ENCODE measurements at regions not wholly inside any gene's neighbourhood (a gene's known extent, or its start where the extent isn't known, plus 50 kb on each side); places are given as distances from the start of the nearest gene placed in this dataset.

- Histone ChIP-seq H3K27me3 (ENCODE audit: insufficient read depth, low read length) (no peaks in the 10 kb centered on the region), H3K27ac (ENCODE audit: low read depth, low read length) (no peak overlapping the region), H3K9me3 (ENCODE audit: control insufficient read depth in 1 of 2, low read length in 2 of 2) (no peaks in the 10 kb centered on the region), H3K4me1 (ENCODE audit: insufficient read depth, low read length) (no peaks in the 10 kb centered on the region), H3K36me3 (ENCODE audit: insufficient read depth, low read length) (no peaks in the 10 kb centered on the region), H3K4me3 (ENCODE audit: low read length in 2 of 2) (no peak overlapping the region)
- DNase-seq, result no peak
- POLR2A ChIA-PET (ENCODE audit: partially characterized antibody), result no interaction called here
- Mint-ChIP-seq H3K36me3 (no peaks in the 10 kb centered on the region), H3K27me3 (peaks cover 13 to 14% of the 10 kb centered on the region in 2 donors), H3K4me1 (no peaks in the 10 kb centered on the region), H3K4me3 (no peak overlapping the region), H3K9me3 (no peaks in the 10 kb centered on the region), H3K27ac (no peak overlapping the region)
- intact Hi-C loops (cut with micrococcal nuclease), result no loop called here
- CTCF ChIA-PET (ENCODE audit: partially characterized antibody), result no interaction called here
Observed at GRCh38 chr4:100062921-100063320, 112.8 kb upstream of the H2AZ1 start.

- no peak overlapping the region for H3K4me3 Mint-ChIP-seq
- Histone ChIP-seq H3K27ac (ENCODE audit: low read depth, low read length) (no peak overlapping the region), H3K27me3 (ENCODE audit: insufficient read depth, low read length) (no peaks in the 10 kb centered on the region), H3K4me1 (ENCODE audit: insufficient read depth, low read length) (no peaks in the 10 kb centered on the region), H3K4me3 (ENCODE audit: low read length in 2 of 2) (no peak overlapping the region), H3K9me3 (ENCODE audit: control insufficient read depth in 1 of 2, low read length in 2 of 2) (no peaks in the 10 kb centered on the region), H3K36me3 (ENCODE audit: insufficient read depth, low read length) (no peaks in the 10 kb centered on the region)
- no peaks in the 10 kb centered on the region for H3K4me1 Mint-ChIP-seq
- H3K27ac Mint-ChIP-seq, result no peak overlapping the region
- H3K9me3 Mint-ChIP-seq, result no peaks in the 10 kb centered on the region
- peaks cover 10 to 15% of the 10 kb centered on the region in 2 donors for H3K27me3 Mint-ChIP-seq
- H3K36me3 Mint-ChIP-seq, result no peaks in the 10 kb centered on the region
- ChIA-PET POLR2A (ENCODE audit: partially characterized antibody) (no interaction called here), CTCF (ENCODE audit: partially characterized antibody) (interaction anchor here (1.5 kb wide), 1 partner anchor 253 kb away, joined by 3 read pairs; no protein-coding TSS in a partner anchor)
- intact Hi-C loops (cut with micrococcal nuclease), result no loop called here
- DNase-seq, result no peak
Observed at GRCh38 chr4:100061835-100062234, 111.8 kb upstream of the H2AZ1 start.

- no peaks in the 10 kb centered on the region for H3K4me1 Mint-ChIP-seq
- Histone ChIP-seq H3K36me3 (ENCODE audit: insufficient read depth, low read length) (no peaks in the 10 kb centered on the region), H3K27ac (ENCODE audit: low read depth, low read length) (no peak overlapping the region), H3K27me3 (ENCODE audit: insufficient read depth, low read length) (no peaks in the 10 kb centered on the region), H3K4me1 (ENCODE audit: insufficient read depth, low read length) (no peaks in the 10 kb centered on the region), H3K9me3 (ENCODE audit: control insufficient read depth in 1 of 2, low read length in 2 of 2) (no peaks in the 10 kb centered on the region), H3K4me3 (ENCODE audit: low read length in 2 of 2) (no peak overlapping the region)
- no peaks in the 10 kb centered on the region for H3K9me3 Mint-ChIP-seq
- no peak for DNase-seq
- H3K36me3 Mint-ChIP-seq, result no peaks in the 10 kb centered on the region
- no peak overlapping the region for H3K27ac Mint-ChIP-seq
- intact Hi-C loops (cut with micrococcal nuclease), result no loop called here
- peaks cover 5 to 11% of the 10 kb centered on the region in 2 donors for H3K27me3 Mint-ChIP-seq
- no peak overlapping the region for H3K4me3 Mint-ChIP-seq
- ChIA-PET CTCF (ENCODE audit: partially characterized antibody) (interaction anchor here (1.5 to 1.8 kb wide), 2 partner anchors 32 to 252 kb away, joined by 3 to 6 read pairs; no protein-coding TSS in a partner anchor), POLR2A (ENCODE audit: partially characterized antibody) (no interaction called here)
Observed at GRCh38 chr4:100060765-100061416, 110.8 kb upstream of the H2AZ1 start.

- Mint-ChIP-seq H3K9me3 (no peaks in the 10 kb centered on the region), H3K27ac (no peak overlapping the region), H3K27me3 (peaks cover 9 to 10% of the 10 kb centered on the region in 2 donors), H3K4me3 (no peak overlapping the region), H3K36me3 (no peaks in the 10 kb centered on the region), H3K4me1 (no peaks in the 10 kb centered on the region)
- DNase-seq, result no peak
- Histone ChIP-seq H3K36me3 (ENCODE audit: insufficient read depth, low read length) (no peaks in the 10 kb centered on the region), H3K4me3 (ENCODE audit: low read length in 2 of 2) (no peak overlapping the region), H3K27me3 (ENCODE audit: insufficient read depth, low read length) (no peaks in the 10 kb centered on the region), H3K4me1 (ENCODE audit: insufficient read depth, low read length) (no peaks in the 10 kb centered on the region), H3K9me3 (ENCODE audit: control insufficient read depth in 1 of 2, low read length in 2 of 2) (no peaks in the 10 kb centered on the region), H3K27ac (ENCODE audit: low read depth, low read length) (no peak overlapping the region)
- intact Hi-C loops (cut with micrococcal nuclease), result no loop called here
- CTCF ChIA-PET (ENCODE audit: partially characterized antibody), result no interaction called here
- POLR2A ChIA-PET (ENCODE audit: partially characterized antibody), result no interaction called here
Observed at GRCh38 chr4:100059467-100059866, 109.4 kb upstream of the H2AZ1 start.

- no peaks in the 10 kb centered on the region for H3K36me3 Mint-ChIP-seq
- H3K27ac ChIP-seq (ENCODE audit: low read depth, low read length), result no peak overlapping the region
- H3K36me3 ChIP-seq (ENCODE audit: insufficient read depth, low read length), result no peaks in the 10 kb centered on the region
- CTCF ChIA-PET (ENCODE audit: partially characterized antibody), result no interaction called here
- intact Hi-C loops (cut with micrococcal nuclease), result no loop called here
- POLR2A ChIA-PET (ENCODE audit: partially characterized antibody), result no interaction called here
- no peak overlapping the region for H3K27ac Mint-ChIP-seq
- no peaks in the 10 kb centered on the region for H3K4me1 Mint-ChIP-seq
- H3K27me3 ChIP-seq (ENCODE audit: insufficient read depth, low read length), result no peaks in the 10 kb centered on the region
- H3K27me3 Mint-ChIP-seq, result peaks cover 10% of the 10 kb centered on the region in 2 donors
- no peaks in the 10 kb centered on the region for H3K9me3 ChIP-seq (ENCODE audit: control insufficient read depth in 1 of 2, low read length in 2 of 2)
- DNase-seq, result no peak
- H3K4me1 ChIP-seq (ENCODE audit: insufficient read depth, low read length), result no peaks in the 10 kb centered on the region
- H3K4me3 Mint-ChIP-seq, result no peak overlapping the region
- H3K4me3 ChIP-seq (ENCODE audit: low read length in 2 of 2), result no peak overlapping the region
- H3K9me3 Mint-ChIP-seq, result no peaks in the 10 kb centered on the region
Observed at GRCh38 chr4:100056701-100057100, 106.6 kb upstream of the H2AZ1 start.

GRCh38 chr4:100054071-100054470 is 104.0 kb upstream of the H2AZ1 start:
- ChIA-PET POLR2A (ENCODE audit: partially characterized antibody) (no interaction called here), CTCF (ENCODE audit: partially characterized antibody) (no interaction called here)
- DNase-seq, result no peak
- no peaks in the 10 kb centered on the region for H3K36me3 ChIP-seq (ENCODE audit: insufficient read depth, low read length)
- no peaks in the 10 kb centered on the region for H3K4me1 Mint-ChIP-seq
- no peak overlapping the region for H3K4me3 Mint-ChIP-seq
- intact Hi-C loops (cut with micrococcal nuclease), result no loop called here
- peaks cover 16 to 24% of the 10 kb centered on the region in 2 donors for H3K27me3 Mint-ChIP-seq
- peaks cover 0 to 4% (median 0%) of the 10 kb centered on the region in 8 donors for H3K9me3 Mint-ChIP-seq
- H3K27ac ChIP-seq (ENCODE audit: low read depth, low read length), result no peak overlapping the region
- H3K36me3 Mint-ChIP-seq, result peaks cover 0 to 4% of the 10 kb centered on the region in 2 donors
- H3K9me3 ChIP-seq (ENCODE audit: control insufficient read depth in 1 of 2, low read length in 2 of 2), result no peaks in the 10 kb centered on the region
- H3K27ac Mint-ChIP-seq, result no peak overlapping the region
- H3K4me3 ChIP-seq (ENCODE audit: low read length in 2 of 2), result no peak overlapping the region
- H3K4me1 ChIP-seq (ENCODE audit: insufficient read depth, low read length), result no peaks in the 10 kb centered on the region
- H3K27me3 ChIP-seq (ENCODE audit: insufficient read depth, low read length), result no peaks in the 10 kb centered on the region

GRCh38 chr4:100049872-100050271 is 99.8 kb upstream of the H2AZ1 start:
- Histone ChIP-seq H3K4me1 (ENCODE audit: insufficient read depth, low read length) (no peaks in the 10 kb centered on the region), H3K4me3 (ENCODE audit: low read length in 2 of 2) (no peak overlapping the region), H3K27me3 (ENCODE audit: insufficient read depth, low read length) (no peaks in the 10 kb centered on the region), H3K9me3 (ENCODE audit: control insufficient read depth in 1 of 2, low read length in 2 of 2) (no peaks in the 10 kb centered on the region), H3K27ac (ENCODE audit: low read depth, low read length) (no peak overlapping the region), H3K36me3 (ENCODE audit: insufficient read depth, low read length) (no peaks in the 10 kb centered on the region)
- CTCF ChIA-PET (ENCODE audit: partially characterized antibody), result no interaction called here
- POLR2A ChIA-PET (ENCODE audit: partially characterized antibody), result no interaction called here
- H3K27ac Mint-ChIP-seq, result no peak overlapping the region
- intact Hi-C loops (cut with micrococcal nuclease), result no loop called here
- H3K36me3 Mint-ChIP-seq, result peaks cover 0 to 4% of the 10 kb centered on the region in 2 donors
- H3K4me3 Mint-ChIP-seq, result no peak overlapping the region
- DNase-seq, result no peak
- H3K27me3 Mint-ChIP-seq, result peaks cover 10 to 18% of the 10 kb centered on the region in 2 donors
- no peaks in the 10 kb centered on the region for H3K4me1 Mint-ChIP-seq
- H3K9me3 Mint-ChIP-seq, result peaks cover 0 to 4% (median under 1%) of the 10 kb centered on the region in 8 donors

- Histone ChIP-seq H3K27ac (ENCODE audit: low read depth, low read length) (no peak overlapping the region), H3K9me3 (ENCODE audit: control insufficient read depth in 1 of 2, low read length in 2 of 2) (no peaks in the 10 kb centered on the region), H3K4me1 (ENCODE audit: insufficient read depth, low read length) (no peaks in the 10 kb centered on the region), H3K36me3 (ENCODE audit: insufficient read depth, low read length) (no peaks in the 10 kb centered on the region), H3K4me3 (ENCODE audit: low read length in 2 of 2) (no peak overlapping the region), H3K27me3 (ENCODE audit: insufficient read depth, low read length) (no peaks in the 10 kb centered on the region)
- intact Hi-C loops (cut with micrococcal nuclease), result no loop called here
- H3K4me1 Mint-ChIP-seq, result no peaks in the 10 kb centered on the region
- POLR2A ChIA-PET (ENCODE audit: partially characterized antibody), result no interaction called here
- peaks cover 0 to 4% (median 0%) of the 10 kb centered on the region in 8 donors for H3K9me3 Mint-ChIP-seq
- CTCF ChIA-PET (ENCODE audit: partially characterized antibody), result no interaction called here
- H3K36me3 Mint-ChIP-seq, result no peaks in the 10 kb centered on the region
- no peak for DNase-seq
- H3K27ac Mint-ChIP-seq, result no peak overlapping the region
- H3K27me3 Mint-ChIP-seq, result no peaks in the 10 kb centered on the region
- no peak overlapping the region for H3K4me3 Mint-ChIP-seq
Observed at GRCh38 chr4:100042711-100043110, 92.6 kb upstream of the H2AZ1 start.

All from CD4-positive, alpha-beta memory T cell (primary cell).